GM12875 (cell line): ENCODE measurements at regions not wholly inside any gene's neighbourhood (a gene's known extent, or its start where the extent isn't known, plus 50 kb on each side); places are given as distances from the start of the nearest gene placed in this dataset.
"Not testable (repeated sequence)": the region's sequence is repeated elsewhere in the genome, so short reads cannot be mapped to it uniquely, and the experiment has no call there.

ENCODE experiments used
- H3K4me3 ChIP-seq: one replicate; pipeline ENCODE4 v1.5.1; 2011; ENCODE audit warnings: low read depth, low read length, control low read depth
- CTCF ChIP-seq: IDR thresholded peaks from 2 replicates; pipeline ENCODE4 v1.5.1; 2011; ENCODE audit warnings: low read depth, mild to moderate bottlenecking, control low read depth, inconsistent platforms, low read length, moderate library complexity, borderline replicate concordance; ENCODE audit not compliant: insufficient read depth

DNA sequence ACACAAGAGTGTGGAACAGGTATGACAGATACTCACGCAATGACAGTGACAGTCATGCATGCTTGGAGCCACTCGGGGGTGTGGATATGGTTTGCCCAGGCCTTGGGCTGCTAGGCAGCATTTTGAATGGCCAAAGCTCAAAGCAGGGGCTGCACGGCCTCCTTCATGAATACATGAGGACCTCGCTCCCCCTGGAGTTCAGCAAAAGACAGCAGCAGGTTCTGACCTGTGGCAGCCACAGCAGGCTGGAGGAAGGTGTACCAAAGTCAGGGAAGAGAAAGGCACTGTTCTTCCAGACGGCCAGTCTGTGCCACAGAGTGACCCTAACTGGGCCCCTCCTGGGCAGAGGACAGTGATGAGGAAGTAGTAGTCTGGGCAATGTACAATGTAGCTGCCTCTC lies 88.2 kb upstream of the C2CD4B start:
- TF ChIP-seq CTCF: no peak
- H3K4me3 ChIP-seq: no peak overlapping the region

DNA sequence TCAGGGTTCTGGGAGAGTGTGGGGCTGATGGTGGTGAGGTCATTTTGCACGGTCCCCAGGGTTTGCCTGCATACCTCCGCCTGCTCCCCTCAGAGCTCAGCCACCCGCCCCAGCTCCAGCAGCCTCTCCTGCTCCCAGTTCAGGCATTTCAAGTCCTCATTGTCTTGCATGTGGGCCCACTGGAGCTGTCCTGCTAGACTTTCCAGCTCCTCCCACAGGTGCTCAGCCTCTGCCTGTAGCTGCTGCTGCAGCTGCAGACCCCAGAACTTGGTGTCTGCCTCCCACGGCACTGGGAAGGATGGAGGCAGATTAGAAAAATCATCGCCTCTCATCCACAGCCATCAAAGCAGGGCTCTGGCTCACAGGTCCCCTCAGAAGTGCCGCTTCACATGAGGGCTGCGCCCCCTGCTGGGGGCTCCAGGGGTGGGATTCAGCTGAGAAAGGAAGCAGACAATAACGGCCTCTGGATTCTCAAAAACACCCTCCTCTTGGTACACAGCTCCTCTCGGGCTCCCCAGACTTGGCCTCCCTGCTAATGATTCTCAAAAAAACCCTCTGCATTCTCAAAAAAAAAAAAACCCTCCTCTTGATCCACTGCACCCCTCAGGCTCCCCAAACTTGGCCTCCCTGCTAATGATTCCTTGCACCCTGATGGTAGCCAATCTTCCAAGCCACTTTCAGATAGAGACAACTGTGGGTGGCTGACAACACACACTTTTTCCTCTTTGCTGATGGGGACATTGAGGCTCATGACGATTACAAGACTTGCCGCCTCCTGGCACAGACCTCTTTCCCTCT lies 89.3 kb upstream of the C2CD4B start:
- TF ChIP-seq CTCF: peak; percentile 77
- H3K4me3 ChIP-seq: no peak overlapping the region

DNA sequence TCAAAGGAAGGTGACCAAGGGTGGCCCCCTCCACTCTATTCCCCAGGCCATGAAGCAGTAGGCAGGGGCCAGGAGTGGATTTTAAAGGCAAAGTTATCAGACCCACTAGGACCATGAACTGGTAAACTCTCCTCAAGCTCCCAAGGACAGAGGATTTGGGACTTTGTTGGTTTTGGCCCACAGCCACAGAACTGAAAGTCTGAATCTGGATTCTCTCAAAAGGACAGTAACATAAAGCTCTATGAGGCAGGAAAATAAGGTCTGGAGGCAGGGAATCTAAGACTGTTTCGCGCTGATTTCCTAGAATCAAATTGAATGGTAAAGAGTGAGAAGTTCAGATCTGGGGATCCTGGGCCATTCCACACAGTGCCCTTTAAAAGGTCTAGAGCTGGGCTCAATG lies 91.3 kb upstream of the C2CD4B start:
- not testable (repeated sequence) for H3K4me3 ChIP-seq

DNA sequence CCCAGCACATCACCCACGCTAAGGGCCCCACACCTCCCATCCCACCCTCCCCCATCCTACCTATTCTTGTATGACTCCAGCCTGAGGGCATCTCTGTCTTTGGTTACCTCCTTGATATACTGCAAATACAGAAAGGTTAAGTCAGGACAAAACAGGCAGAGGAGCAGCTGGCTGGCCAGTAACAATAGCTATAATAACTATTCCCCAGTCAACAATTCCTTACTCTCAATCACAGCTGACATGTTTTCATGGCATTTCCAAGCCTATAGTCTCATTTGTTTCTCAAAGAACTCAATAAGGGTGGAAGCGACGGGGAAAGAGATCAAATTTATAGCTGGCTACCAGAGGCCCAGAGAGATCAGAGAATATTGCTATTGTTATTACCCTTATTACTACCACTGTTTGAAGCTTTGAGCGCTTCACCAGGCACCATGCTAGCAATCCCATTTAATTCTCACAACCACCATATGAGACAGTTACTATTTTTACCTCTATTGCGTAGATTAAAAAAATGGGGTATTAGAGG lies 93.0 kb upstream of the C2CD4B start:
- TF ChIP-seq CTCF: no peak
- no peak overlapping the region for H3K4me3 ChIP-seq

GRCh38 chr15:62262305-62262941 lies 97.3 kb upstream of the C2CD4B start:
- no peak overlapping the region for H3K4me3 ChIP-seq
- no peak for TF ChIP-seq CTCF

DNA sequence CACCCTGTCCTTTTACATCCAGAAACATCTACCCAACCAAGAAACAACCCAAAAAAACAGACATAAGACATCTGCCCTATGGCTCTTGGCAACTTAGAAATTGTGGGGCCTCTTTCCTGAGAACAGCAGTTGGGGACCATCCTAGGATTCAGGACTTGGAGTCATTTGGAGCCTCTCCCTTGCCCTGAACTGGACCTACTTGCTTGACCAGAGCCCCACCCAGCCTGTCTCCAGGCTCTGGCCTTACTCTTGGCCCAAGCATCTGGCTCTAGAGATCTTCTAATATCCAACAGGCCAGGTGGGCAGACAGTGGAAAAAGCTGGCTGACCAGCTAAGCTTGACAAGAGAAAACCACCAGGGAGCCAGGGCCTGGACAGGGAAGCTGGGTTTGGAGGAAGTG lies 99.1 kb upstream of the C2CD4B start:
- TF ChIP-seq CTCF: no peak
- H3K4me3 ChIP-seq: no peak overlapping the region

DNA sequence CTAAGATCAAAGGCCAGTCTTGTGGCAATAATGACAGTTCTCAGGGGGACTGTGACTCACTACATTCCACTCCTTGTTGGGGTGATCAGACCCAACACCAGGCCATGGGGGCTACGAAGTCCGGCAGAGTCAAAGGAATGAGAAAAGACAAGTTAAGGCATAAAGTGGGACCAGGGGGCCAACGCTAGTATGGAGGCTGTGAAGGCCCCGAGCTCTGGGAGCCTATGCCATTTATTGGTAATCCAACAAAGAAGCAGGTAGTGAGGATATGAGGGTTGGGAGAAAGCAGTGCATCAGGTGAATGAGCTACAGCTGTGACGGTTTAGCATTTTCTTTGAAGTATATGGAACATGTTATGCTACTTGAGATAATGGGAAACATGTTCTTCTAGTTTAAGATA lies 104.4 kb upstream of the C2CD4B start:
- TF ChIP-seq CTCF: no peak
- no peak overlapping the region for H3K4me3 ChIP-seq
